Mesothelial cell of epicardium (in vitro differentiated cells): ENCODE measurements at regions not wholly inside any gene's neighbourhood (a gene's known extent, or its start where the extent isn't known, plus 50 kb on each side); places are given as distances from the start of the nearest gene placed in this dataset.

Experiments used
- DNase-seq, 2 experiments: peaks; one replicate each; pipeline ENCODE4 v3.0.0; 2021; ENCODE audit warnings: low spot score in 2 of 2; ENCODE audit not compliant: unreplicated experiment in 2 of 2
- H3K27ac Mint-ChIP-seq: 2 replicates; pipeline ENCODE4 v1.8.0; 2021; ENCODE audit warnings: mixed read lengths
- H3K27me3 Mint-ChIP-seq: 2 replicates; pipeline ENCODE4 v1.8.0; 2021; ENCODE audit warnings: low read depth, mixed read lengths
- H3K36me3 Mint-ChIP-seq: 2 replicates; pipeline ENCODE4 v1.8.0; 2021; ENCODE audit warnings: mixed read lengths
- H3K4me1 Mint-ChIP-seq: 2 replicates; pipeline ENCODE4 v1.8.0; 2021; ENCODE audit warnings: mixed read lengths
- H3K4me3 Mint-ChIP-seq: 2 replicates; pipeline ENCODE4 v1.8.0; 2021; ENCODE audit warnings: mild to moderate bottlenecking, moderate library complexity, mixed read lengths
- H3K9me3 Mint-ChIP-seq: 2 replicates; pipeline ENCODE4 v1.8.0; 2021; ENCODE audit warnings: mixed read lengths
- TF ChIP-seq, protein P1 (sequence below): fragments of 200-600 bp; sonication (generic); IDR thresholded peaks from one replicate; pipeline ENCODE4 v1.5.0; 2021; ENCODE audit warnings: antibody characterized with exemption; ENCODE audit not compliant: unreplicated experiment

DNA sequence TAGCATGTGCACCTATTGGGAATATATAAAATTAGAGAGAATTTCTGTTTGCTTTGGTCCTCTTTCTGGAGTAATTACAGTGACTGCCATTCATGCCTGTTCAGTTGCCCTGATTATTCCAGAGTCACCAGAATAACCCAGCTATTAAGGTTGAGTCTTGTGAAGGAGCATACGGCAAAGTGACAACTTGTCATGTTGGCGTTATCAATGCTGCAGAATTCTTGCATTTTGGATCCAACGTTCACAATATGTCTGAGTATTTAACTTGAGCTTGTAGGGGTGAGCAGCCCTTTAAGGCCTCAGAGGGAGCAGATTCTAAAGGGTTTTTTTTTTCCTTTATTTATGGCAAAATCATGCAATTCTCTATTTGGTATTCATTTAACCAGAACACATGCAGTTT lies 419.4 kb upstream of the MGMT start:
- Mint-ChIP-seq H3K9me3 (no peaks in the 10 kb centered on the region), H3K36me3 (no peaks in the 10 kb centered on the region), H3K4me1 (peaks cover 13% of the 10 kb centered on the region), H3K4me3 (no peak overlapping the region), H3K27me3 (peaks cover 2% of the 10 kb centered on the region), H3K27ac (no peak overlapping the region)
- DNase-seq: no peak
- TF ChIP-seq, protein P1, sequence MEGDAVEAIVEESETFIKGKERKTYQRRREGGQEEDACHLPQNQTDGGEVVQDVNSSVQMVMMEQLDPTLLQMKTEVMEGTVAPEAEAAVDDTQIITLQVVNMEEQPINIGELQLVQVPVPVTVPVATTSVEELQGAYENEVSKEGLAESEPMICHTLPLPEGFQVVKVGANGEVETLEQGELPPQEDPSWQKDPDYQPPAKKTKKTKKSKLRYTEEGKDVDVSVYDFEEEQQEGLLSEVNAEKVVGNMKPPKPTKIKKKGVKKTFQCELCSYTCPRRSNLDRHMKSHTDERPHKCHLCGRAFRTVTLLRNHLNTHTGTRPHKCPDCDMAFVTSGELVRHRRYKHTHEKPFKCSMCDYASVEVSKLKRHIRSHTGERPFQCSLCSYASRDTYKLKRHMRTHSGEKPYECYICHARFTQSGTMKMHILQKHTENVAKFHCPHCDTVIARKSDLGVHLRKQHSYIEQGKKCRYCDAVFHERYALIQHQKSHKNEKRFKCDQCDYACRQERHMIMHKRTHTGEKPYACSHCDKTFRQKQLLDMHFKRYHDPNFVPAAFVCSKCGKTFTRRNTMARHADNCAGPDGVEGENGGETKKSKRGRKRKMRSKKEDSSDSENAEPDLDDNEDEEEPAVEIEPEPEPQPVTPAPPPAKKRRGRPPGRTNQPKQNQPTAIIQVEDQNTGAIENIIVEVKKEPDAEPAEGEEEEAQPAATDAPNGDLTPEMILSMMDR: no peak

DNA sequence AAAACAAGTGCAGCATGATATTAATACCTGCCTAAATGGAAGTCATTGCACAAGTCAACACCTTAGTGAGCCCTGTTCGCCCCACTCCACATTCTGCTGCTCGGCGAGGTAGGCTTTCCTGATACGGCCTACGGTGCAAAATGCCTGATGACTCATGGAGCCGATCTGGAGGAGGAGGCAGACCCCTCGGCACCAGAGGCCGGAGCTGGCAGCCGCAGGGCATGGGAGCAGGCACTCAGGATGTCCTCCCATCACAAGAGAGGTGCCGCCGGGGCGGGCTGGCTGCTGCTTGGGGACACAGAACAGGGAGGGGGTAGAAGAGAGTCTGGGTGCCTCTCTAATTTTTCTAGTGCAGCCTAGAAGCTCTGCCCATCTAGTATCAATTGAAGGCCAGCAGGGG lies 418.5 kb upstream of the MGMT start:
- no peaks in the 10 kb centered on the region for H3K36me3 Mint-ChIP-seq
- no peak overlapping the region for H3K27ac Mint-ChIP-seq
- TF ChIP-seq, protein P1: no peak
- DNase-seq: no peak
- no peak overlapping the region for H3K4me3 Mint-ChIP-seq
- no peaks in the 10 kb centered on the region for H3K27me3 Mint-ChIP-seq
- H3K9me3 Mint-ChIP-seq: no peaks in the 10 kb centered on the region
- peaks cover 10% of the 10 kb centered on the region for H3K4me1 Mint-ChIP-seq

DNA sequence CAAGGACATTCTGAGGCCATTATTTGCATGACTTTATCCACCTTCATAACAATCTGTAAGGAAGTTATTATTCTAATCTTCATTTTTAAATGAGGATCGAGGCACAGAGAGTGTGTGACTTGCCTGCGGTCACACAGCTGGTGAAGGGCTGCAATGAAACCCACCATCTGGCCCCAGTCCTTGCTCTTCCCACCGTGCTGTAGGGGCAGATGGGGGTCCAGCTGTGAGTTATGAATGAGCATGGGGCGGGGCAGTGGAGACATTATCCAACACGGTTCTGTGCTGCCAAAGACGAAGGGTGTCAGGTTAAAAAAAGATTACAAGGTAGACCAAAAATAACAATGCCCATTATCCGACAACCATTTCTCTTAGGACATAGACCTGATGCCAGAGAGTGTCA lies 417.5 kb upstream of the MGMT start:
- no peak overlapping the region for H3K27ac Mint-ChIP-seq
- no peaks in the 10 kb centered on the region for H3K27me3 Mint-ChIP-seq
- peaks cover 8% of the 10 kb centered on the region for H3K4me1 Mint-ChIP-seq
- no peak overlapping the region for H3K4me3 Mint-ChIP-seq
- H3K36me3 Mint-ChIP-seq: no peaks in the 10 kb centered on the region
- H3K9me3 Mint-ChIP-seq: no peaks in the 10 kb centered on the region
- TF ChIP-seq, protein P1: no peak
- DNase-seq: no peak

DNA sequence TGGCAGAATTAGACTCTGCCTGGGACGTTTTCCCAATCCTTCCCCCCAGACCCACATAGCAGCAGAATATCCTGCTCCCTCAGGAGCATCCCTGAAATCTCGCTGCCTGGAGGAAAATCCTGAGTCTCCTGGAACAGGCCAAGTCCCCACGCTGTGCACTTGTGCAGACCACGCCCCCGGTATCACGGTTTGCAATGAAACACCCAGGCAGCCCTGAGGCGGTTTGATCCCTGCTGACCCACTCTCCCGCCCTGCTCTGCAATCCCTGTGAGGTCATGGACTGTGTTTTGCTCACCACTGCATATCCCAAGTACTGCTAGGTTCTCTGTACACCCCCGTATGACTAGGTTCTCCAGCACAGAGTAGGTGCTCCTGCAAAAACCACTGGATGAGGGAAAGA lies 411.8 kb upstream of the MGMT start:
- Mint-ChIP-seq H3K27me3 (no peaks in the 10 kb centered on the region), H3K9me3 (no peaks in the 10 kb centered on the region), H3K27ac (no peak overlapping the region), H3K4me1 (no peaks in the 10 kb centered on the region), H3K36me3 (no peaks in the 10 kb centered on the region), H3K4me3 (no peak overlapping the region)
- TF ChIP-seq, protein P1: no peak
- no peak for DNase-seq

DNA sequence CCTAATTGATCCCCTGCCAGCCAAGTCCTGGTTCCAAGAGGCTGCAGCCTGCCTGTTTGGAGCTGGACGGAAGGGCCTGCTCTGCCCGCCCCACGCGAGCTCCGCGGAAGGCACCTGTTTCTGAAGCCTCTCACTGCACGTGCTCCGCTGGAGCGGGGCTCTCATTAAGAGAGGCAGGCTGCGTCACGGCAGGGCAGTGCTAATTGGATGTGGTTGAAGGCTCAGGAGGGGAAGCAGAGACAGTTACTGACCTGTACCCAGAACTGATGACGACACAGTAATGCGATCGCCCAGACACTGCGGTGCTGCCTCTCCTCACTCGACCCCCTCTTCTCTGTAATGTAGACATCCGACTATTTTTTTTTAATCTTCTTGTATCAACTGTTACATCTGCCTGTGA lies 411.1 kb upstream of the MGMT start:
- H3K36me3 Mint-ChIP-seq: no peaks in the 10 kb centered on the region
- H3K27ac Mint-ChIP-seq: no peak overlapping the region
- no peak for DNase-seq
- no peak overlapping the region for H3K4me3 Mint-ChIP-seq
- no peaks in the 10 kb centered on the region for H3K9me3 Mint-ChIP-seq
- no peaks in the 10 kb centered on the region for H3K27me3 Mint-ChIP-seq
- H3K4me1 Mint-ChIP-seq: no peaks in the 10 kb centered on the region
- TF ChIP-seq, protein P1: no peak
